ENCODE measurements at regions not wholly inside any gene's neighbourhood (a gene's known extent, or its start where the extent isn't known, plus 50 kb on each side); places are given as distances from the start of the nearest gene placed in this dataset.

- H3K4me1 ChIP-seq (ENCODE audit: control insufficient read depth, insufficient read depth, low read length): no peaks in the 10 kb centered on the region
- H3K27me3 ChIP-seq (ENCODE audit: control insufficient read depth in 1 of 2, insufficient read depth in 2 of 2, low read length in 2 of 2): no peaks in the 10 kb centered on the region
- H3K4me3 ChIP-seq (ENCODE audit: low read length in 2 of 2): no peak overlapping the region
- H3K9ac ChIP-seq (ENCODE audit: low read length in 2 of 2): no peak overlapping the region
- no peaks in the 10 kb centered on the region for H3K36me3 ChIP-seq (ENCODE audit: control insufficient read depth in 2 of 2, insufficient read depth in 2 of 2, low read length in 2 of 2)
- no peak overlapping the region for H3K27ac ChIP-seq (ENCODE audit: low read length)
- H3K9me3 ChIP-seq (ENCODE audit: control insufficient read depth in 2 of 2, low read length in 2 of 2): peaks cover 3 to 10% of the 10 kb centered on the region in 2 donors
Measured at GRCh38 chr14:101207897-101208296, 304.4 kb upstream of the RTL1 start.

GRCh38 chr14:101209594-101209993, 306.1 kb upstream of the RTL1 start:
- Histone ChIP-seq H3K4me1 (ENCODE audit: control insufficient read depth, insufficient read depth, low read length) (no peaks in the 10 kb centered on the region), H3K27me3 (ENCODE audit: control insufficient read depth in 1 of 2, insufficient read depth in 2 of 2, low read length in 2 of 2) (no peaks in the 10 kb centered on the region), H3K36me3 (ENCODE audit: control insufficient read depth in 2 of 2, insufficient read depth in 2 of 2, low read length in 2 of 2) (no peaks in the 10 kb centered on the region), H3K4me3 (ENCODE audit: low read length in 2 of 2) (no peak overlapping the region), H3K27ac (ENCODE audit: low read length) (no peak overlapping the region), H3K9me3 (ENCODE audit: control insufficient read depth in 2 of 2, low read length in 2 of 2) (peaks cover 0 to 3% of the 10 kb centered on the region in 2 donors), H3K9ac (ENCODE audit: low read length in 2 of 2) (no peak overlapping the region)

- H3K9ac ChIP-seq (ENCODE audit: low read length in 2 of 2): no peak overlapping the region
- no peak overlapping the region for H3K4me3 ChIP-seq (ENCODE audit: low read length in 2 of 2)
- H3K4me1 ChIP-seq (ENCODE audit: control insufficient read depth, insufficient read depth, low read length): no peaks in the 10 kb centered on the region
- no peak overlapping the region for H3K27ac ChIP-seq (ENCODE audit: low read length)
- H3K9me3 ChIP-seq (ENCODE audit: control insufficient read depth in 2 of 2, low read length in 2 of 2): peaks cover 0 to 4% of the 10 kb centered on the region in 2 donors
- no peaks in the 10 kb centered on the region for H3K27me3 ChIP-seq (ENCODE audit: control insufficient read depth in 1 of 2, insufficient read depth in 2 of 2, low read length in 2 of 2)
- H3K36me3 ChIP-seq (ENCODE audit: control insufficient read depth in 2 of 2, insufficient read depth in 2 of 2, low read length in 2 of 2): no peaks in the 10 kb centered on the region
Measured at GRCh38 chr14:101215266-101215665, 311.7 kb upstream of the RTL1 start.

- no peaks in the 10 kb centered on the region for H3K27me3 ChIP-seq (ENCODE audit: control insufficient read depth in 1 of 2, insufficient read depth in 2 of 2, low read length in 2 of 2)
- peaks cover 0 to 4% of the 10 kb centered on the region in 2 donors for H3K9me3 ChIP-seq (ENCODE audit: control insufficient read depth in 2 of 2, low read length in 2 of 2)
Measured at GRCh38 chr14:101215927-101216326, 312.4 kb upstream of the RTL1 start.

GRCh38 chr14:101216366-101217079, 313.0 kb upstream of the RTL1 start:
- no peaks in the 10 kb centered on the region for H3K36me3 ChIP-seq (ENCODE audit: control insufficient read depth in 2 of 2, insufficient read depth in 2 of 2, low read length in 2 of 2)
- no peak overlapping the region for H3K27ac ChIP-seq (ENCODE audit: low read length)
- H3K9ac ChIP-seq (ENCODE audit: low read length in 2 of 2): no peak overlapping the region
- no peaks in the 10 kb centered on the region for H3K4me1 ChIP-seq (ENCODE audit: control insufficient read depth, insufficient read depth, low read length)
- peaks cover 2% of the 10 kb centered on the region in 2 donors for H3K27me3 ChIP-seq (ENCODE audit: control insufficient read depth in 1 of 2, insufficient read depth in 2 of 2, low read length in 2 of 2)
- H3K9me3 ChIP-seq (ENCODE audit: control insufficient read depth in 2 of 2, low read length in 2 of 2): peaks cover 0 to 7% of the 10 kb centered on the region in 2 donors
- H3K4me3 ChIP-seq (ENCODE audit: low read length in 2 of 2): no peak overlapping the region

More at GRCh38 chr14:101215927-101216326, 312.4 kb upstream of the RTL1 start:
- Histone ChIP-seq H3K4me3 (ENCODE audit: low read length in 2 of 2) (no peak overlapping the region), H3K27ac (ENCODE audit: low read length) (no peak overlapping the region), H3K36me3 (ENCODE audit: control insufficient read depth in 2 of 2, insufficient read depth in 2 of 2, low read length in 2 of 2) (no peaks in the 10 kb centered on the region), H3K4me1 (ENCODE audit: control insufficient read depth, insufficient read depth, low read length) (no peaks in the 10 kb centered on the region), H3K9ac (ENCODE audit: low read length in 2 of 2) (no peak overlapping the region)

- H3K36me3 ChIP-seq (ENCODE audit: control insufficient read depth in 2 of 2, insufficient read depth in 2 of 2, low read length in 2 of 2): no peaks in the 10 kb centered on the region
- H3K27me3 ChIP-seq (ENCODE audit: control insufficient read depth in 1 of 2, insufficient read depth in 2 of 2, low read length in 2 of 2): peaks cover 2% of the 10 kb centered on the region in 2 donors
- H3K27ac ChIP-seq (ENCODE audit: low read length): no peak overlapping the region
- H3K9me3 ChIP-seq (ENCODE audit: control insufficient read depth in 2 of 2, low read length in 2 of 2): peaks cover 0 to 7% of the 10 kb centered on the region in 2 donors
- H3K9ac ChIP-seq (ENCODE audit: low read length in 2 of 2): no peak overlapping the region
- H3K4me1 ChIP-seq (ENCODE audit: control insufficient read depth, insufficient read depth, low read length): no peaks in the 10 kb centered on the region
- H3K4me3 ChIP-seq (ENCODE audit: low read length in 2 of 2): no peak overlapping the region
Measured at GRCh38 chr14:101217080-101217463, 313.6 kb upstream of the RTL1 start.

GRCh38 chr14:101217616-101218371, 314.3 kb upstream of the RTL1 start:
- Histone ChIP-seq H3K9me3 (ENCODE audit: control insufficient read depth in 2 of 2, low read length in 2 of 2) (peaks cover 0 to 7% of the 10 kb centered on the region in 2 donors), H3K4me3 (ENCODE audit: low read length in 2 of 2) (no peak overlapping the region), H3K36me3 (ENCODE audit: control insufficient read depth in 2 of 2, insufficient read depth in 2 of 2, low read length in 2 of 2) (no peaks in the 10 kb centered on the region), H3K4me1 (ENCODE audit: control insufficient read depth, insufficient read depth, low read length) (no peaks in the 10 kb centered on the region), H3K9ac (ENCODE audit: low read length in 2 of 2) (no peak overlapping the region), H3K27ac (ENCODE audit: low read length) (no peak overlapping the region), H3K27me3 (ENCODE audit: control insufficient read depth in 1 of 2, insufficient read depth in 2 of 2, low read length in 2 of 2) (peaks cover 2% of the 10 kb centered on the region in 2 donors)

- H3K4me1 ChIP-seq (ENCODE audit: control insufficient read depth, insufficient read depth, low read length): no peaks in the 10 kb centered on the region
- H3K9me3 ChIP-seq (ENCODE audit: control insufficient read depth in 2 of 2, low read length in 2 of 2): peaks cover 0 to 7% of the 10 kb centered on the region in 2 donors
- no peak overlapping the region for H3K4me3 ChIP-seq (ENCODE audit: low read length in 2 of 2)
- no peak overlapping the region for H3K27ac ChIP-seq (ENCODE audit: low read length)
- no peak overlapping the region for H3K9ac ChIP-seq (ENCODE audit: low read length in 2 of 2)
- peaks cover 2% of the 10 kb centered on the region in 2 donors for H3K27me3 ChIP-seq (ENCODE audit: control insufficient read depth in 1 of 2, insufficient read depth in 2 of 2, low read length in 2 of 2)
- no peaks in the 10 kb centered on the region for H3K36me3 ChIP-seq (ENCODE audit: control insufficient read depth in 2 of 2, insufficient read depth in 2 of 2, low read length in 2 of 2)
Measured at GRCh38 chr14:101219896-101220703, 316.6 kb upstream of the RTL1 start.

- Histone ChIP-seq H3K9me3 (ENCODE audit: control insufficient read depth in 2 of 2, low read length in 2 of 2) (peaks cover 0 to 4% of the 10 kb centered on the region in 2 donors), H3K4me1 (ENCODE audit: control insufficient read depth, insufficient read depth, low read length) (no peaks in the 10 kb centered on the region), H3K4me3 (ENCODE audit: low read length in 2 of 2) (no peak overlapping the region), H3K9ac (ENCODE audit: low read length in 2 of 2) (no peak overlapping the region), H3K36me3 (ENCODE audit: control insufficient read depth in 2 of 2, insufficient read depth in 2 of 2, low read length in 2 of 2) (no peaks in the 10 kb centered on the region), H3K27me3 (ENCODE audit: control insufficient read depth in 1 of 2, insufficient read depth in 2 of 2, low read length in 2 of 2) (peaks cover 2% of the 10 kb centered on the region in 2 donors), H3K27ac (ENCODE audit: low read length) (no peak overlapping the region)
Measured at GRCh38 chr14:101220921-101221510, 317.5 kb upstream of the RTL1 start.

- H3K36me3 ChIP-seq (ENCODE audit: control insufficient read depth in 2 of 2, insufficient read depth in 2 of 2, low read length in 2 of 2): no peaks in the 10 kb centered on the region
- H3K4me3 ChIP-seq (ENCODE audit: low read length in 2 of 2): no peak overlapping the region
- H3K9me3 ChIP-seq (ENCODE audit: control insufficient read depth in 2 of 2, low read length in 2 of 2): peaks cover 0 to 4% of the 10 kb centered on the region in 2 donors
- no peaks in the 10 kb centered on the region for H3K4me1 ChIP-seq (ENCODE audit: control insufficient read depth, insufficient read depth, low read length)
- no peak overlapping the region for H3K9ac ChIP-seq (ENCODE audit: low read length in 2 of 2)
- peaks cover 2% of the 10 kb centered on the region in 2 donors for H3K27me3 ChIP-seq (ENCODE audit: control insufficient read depth in 1 of 2, insufficient read depth in 2 of 2, low read length in 2 of 2)
- H3K27ac ChIP-seq (ENCODE audit: low read length): no peak overlapping the region
Measured at GRCh38 chr14:101221549-101222160, 318.1 kb upstream of the RTL1 start.

All from stomach smooth muscle (tissue), 2 donors.